OCI-LY3 (cell line): ENCODE measurements at regions not wholly inside any gene's neighbourhood (a gene's known extent, or its start where the extent isn't known, plus 50 kb on each side); places are given as distances from the start of the nearest gene placed in this dataset.

Source experiments
- EZH2phosphoT487 ChIP-seq: fragments of 200-600 bp; shearing (Covaris generic); IDR thresholded peaks from 2 replicates; pipeline ENCODE4 v1.6.1; 2018; ENCODE audit warnings: antibody characterized with exemption, mixed run types, low read depth
- TF ChIP-seq, protein P1 (sequence below): fragments of 200-600, 300-600 bp; sonication (generic); IDR thresholded peaks from 2 replicates; pipeline ENCODE4 v1.5.1; 2014; ENCODE audit warnings: antibody characterized with exemption, low read length, low read depth

DNA sequence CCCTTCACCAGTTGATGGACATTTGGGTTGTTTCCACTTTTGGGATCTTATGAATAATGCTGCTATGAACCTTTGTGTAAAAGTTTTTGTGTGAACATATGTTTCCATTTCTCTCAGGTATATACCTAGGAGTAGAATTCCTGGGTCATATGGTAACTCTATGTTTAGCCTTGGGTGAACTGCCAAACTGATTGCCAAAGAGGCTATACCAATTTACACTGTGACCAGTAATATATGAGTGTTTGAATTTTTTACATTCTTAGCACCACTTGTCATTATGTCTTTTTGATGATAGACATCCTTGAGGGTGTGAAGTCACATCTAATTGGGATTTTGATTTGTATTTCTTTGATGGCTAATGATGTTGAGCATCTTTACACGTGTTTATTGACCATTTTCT, 290.1 kb downstream of the DUSP10 start:
- TF ChIP-seq, protein P1, sequence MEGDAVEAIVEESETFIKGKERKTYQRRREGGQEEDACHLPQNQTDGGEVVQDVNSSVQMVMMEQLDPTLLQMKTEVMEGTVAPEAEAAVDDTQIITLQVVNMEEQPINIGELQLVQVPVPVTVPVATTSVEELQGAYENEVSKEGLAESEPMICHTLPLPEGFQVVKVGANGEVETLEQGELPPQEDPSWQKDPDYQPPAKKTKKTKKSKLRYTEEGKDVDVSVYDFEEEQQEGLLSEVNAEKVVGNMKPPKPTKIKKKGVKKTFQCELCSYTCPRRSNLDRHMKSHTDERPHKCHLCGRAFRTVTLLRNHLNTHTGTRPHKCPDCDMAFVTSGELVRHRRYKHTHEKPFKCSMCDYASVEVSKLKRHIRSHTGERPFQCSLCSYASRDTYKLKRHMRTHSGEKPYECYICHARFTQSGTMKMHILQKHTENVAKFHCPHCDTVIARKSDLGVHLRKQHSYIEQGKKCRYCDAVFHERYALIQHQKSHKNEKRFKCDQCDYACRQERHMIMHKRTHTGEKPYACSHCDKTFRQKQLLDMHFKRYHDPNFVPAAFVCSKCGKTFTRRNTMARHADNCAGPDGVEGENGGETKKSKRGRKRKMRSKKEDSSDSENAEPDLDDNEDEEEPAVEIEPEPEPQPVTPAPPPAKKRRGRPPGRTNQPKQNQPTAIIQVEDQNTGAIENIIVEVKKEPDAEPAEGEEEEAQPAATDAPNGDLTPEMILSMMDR, result no peak
- no peak for TF ChIP-seq EZH2phosphoT487
